ENCODE measurements at regions not wholly inside any gene's neighbourhood (a gene's known extent, or its start where the extent isn't known, plus 50 kb on each side); places are given as distances from the start of the nearest gene placed in this dataset.

DNA sequence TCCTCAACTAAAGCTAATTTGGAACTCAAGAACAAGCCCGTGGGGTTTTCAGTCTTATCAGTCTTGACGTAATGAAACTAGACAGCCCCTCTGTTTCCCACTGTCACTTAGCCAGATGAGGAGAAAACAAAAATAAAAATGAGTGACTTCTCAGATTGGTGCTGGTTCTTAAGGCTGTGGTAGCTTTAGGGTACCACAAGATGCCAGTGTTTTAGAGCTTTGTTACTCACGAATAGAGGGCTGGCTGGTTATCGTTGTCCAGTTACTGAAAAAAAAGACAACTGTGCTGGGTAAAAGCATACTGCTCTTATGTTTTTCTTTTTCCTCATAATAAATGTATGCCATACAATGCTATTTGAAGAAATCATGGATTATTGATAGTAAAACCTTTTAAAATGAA lies 796.7 kb downstream of the RAPGEF2 start:
- no peak overlapping the region for H3K27ac ChIP-seq
- intact Hi-C loops (cut with DNase I): no loop called here
- DNase-seq (ENCODE audit: low spot score in 2 of 2): no peak
- no peaks in the 10 kb centered on the region for H3K36me3 ChIP-seq
- H3K9me3 ChIP-seq: no peaks in the 10 kb centered on the region
- H3K4me1 ChIP-seq: no peaks in the 10 kb centered on the region
- no peaks in the 10 kb centered on the region for H3K27me3 ChIP-seq
- no peak overlapping the region for H3K4me3 ChIP-seq
- TF ChIP-seq, protein P1, sequence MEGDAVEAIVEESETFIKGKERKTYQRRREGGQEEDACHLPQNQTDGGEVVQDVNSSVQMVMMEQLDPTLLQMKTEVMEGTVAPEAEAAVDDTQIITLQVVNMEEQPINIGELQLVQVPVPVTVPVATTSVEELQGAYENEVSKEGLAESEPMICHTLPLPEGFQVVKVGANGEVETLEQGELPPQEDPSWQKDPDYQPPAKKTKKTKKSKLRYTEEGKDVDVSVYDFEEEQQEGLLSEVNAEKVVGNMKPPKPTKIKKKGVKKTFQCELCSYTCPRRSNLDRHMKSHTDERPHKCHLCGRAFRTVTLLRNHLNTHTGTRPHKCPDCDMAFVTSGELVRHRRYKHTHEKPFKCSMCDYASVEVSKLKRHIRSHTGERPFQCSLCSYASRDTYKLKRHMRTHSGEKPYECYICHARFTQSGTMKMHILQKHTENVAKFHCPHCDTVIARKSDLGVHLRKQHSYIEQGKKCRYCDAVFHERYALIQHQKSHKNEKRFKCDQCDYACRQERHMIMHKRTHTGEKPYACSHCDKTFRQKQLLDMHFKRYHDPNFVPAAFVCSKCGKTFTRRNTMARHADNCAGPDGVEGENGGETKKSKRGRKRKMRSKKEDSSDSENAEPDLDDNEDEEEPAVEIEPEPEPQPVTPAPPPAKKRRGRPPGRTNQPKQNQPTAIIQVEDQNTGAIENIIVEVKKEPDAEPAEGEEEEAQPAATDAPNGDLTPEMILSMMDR (IDR thresholded peaks at IDR 0.05): no peak

DNA sequence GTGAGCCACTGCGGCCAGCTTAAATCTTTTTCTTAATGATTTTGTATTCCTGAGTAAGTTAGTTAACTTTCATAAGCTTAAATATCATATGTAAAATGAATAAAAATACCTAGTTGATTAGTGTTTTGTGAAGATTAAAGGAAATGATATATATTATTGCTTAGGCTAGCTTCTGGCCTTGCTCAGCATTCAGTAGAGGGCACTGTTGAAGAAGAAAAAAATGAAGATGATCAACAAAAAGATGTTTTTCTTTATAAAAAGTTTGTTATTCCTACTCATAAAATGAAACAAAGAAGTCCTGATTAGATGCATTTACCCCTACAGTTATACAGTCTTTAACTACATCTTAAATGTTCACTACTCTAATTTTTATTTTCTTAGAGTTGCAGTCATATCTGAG lies 797.7 kb downstream of the RAPGEF2 start:
- Histone ChIP-seq H3K27ac (no peak overlapping the region), H3K27me3 (no peaks in the 10 kb centered on the region), H3K4me3 (no peak overlapping the region), H3K36me3 (no peaks in the 10 kb centered on the region), H3K9me3 (no peaks in the 10 kb centered on the region), H3K4me1 (no peaks in the 10 kb centered on the region)
- intact Hi-C loops (cut with DNase I): no loop called here
- TF ChIP-seq, protein P1 (IDR thresholded peaks at IDR 0.05): no peak
- DNase-seq (ENCODE audit: low spot score in 2 of 2): no peak

DNA sequence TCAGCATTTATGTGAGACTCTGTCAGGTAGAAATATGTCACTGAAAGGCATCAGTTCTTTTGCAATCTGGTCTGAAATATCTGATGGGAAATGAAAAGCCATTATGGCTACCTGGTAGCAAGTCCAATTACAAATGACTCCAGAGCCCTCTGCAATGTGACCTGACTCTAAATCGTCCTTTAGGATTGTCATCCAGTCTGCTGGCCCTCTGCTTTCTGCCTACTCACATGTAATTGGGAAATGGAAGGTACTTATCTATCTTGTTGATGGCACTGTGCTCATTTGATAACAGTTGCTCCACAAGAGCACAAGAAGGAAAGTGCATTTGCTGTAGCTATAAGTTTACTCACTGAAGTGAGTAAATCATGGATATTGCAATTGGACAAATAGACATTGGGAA lies 799.8 kb downstream of the RAPGEF2 start:
- H3K27ac ChIP-seq: no peak overlapping the region
- no peaks in the 10 kb centered on the region for H3K9me3 ChIP-seq
- H3K36me3 ChIP-seq: no peaks in the 10 kb centered on the region
- H3K4me3 ChIP-seq: no peak overlapping the region
- TF ChIP-seq, protein P1 (IDR thresholded peaks at IDR 0.05): no peak
- H3K27me3 ChIP-seq: no peaks in the 10 kb centered on the region
- H3K4me1 ChIP-seq: no peaks in the 10 kb centered on the region
- DNase-seq (ENCODE audit: low spot score in 2 of 2): no peak
- intact Hi-C loops (cut with DNase I): no loop called here

DNA sequence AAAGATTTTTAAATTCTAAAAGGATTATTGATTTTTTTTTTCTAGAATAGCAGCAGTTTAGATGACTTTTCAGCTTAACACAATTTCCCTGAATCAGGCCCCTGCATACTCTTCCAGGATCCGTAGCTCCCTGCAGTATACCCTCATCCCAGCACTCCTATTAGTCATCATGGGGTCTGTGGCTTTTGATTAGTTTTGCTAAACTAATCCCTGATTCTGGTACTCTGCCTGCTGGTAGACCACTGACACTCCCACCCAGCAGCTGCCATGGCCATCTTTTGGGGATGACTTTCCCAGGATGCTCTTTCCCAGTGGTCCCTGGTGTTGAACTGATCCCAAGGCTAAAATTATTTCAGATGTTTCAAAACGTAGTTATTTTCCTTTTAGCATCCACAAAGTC lies 802.0 kb downstream of the RAPGEF2 start:
- no peaks in the 10 kb centered on the region for H3K4me1 ChIP-seq
- intact Hi-C loops (cut with DNase I): no loop called here
- no peaks in the 10 kb centered on the region for H3K36me3 ChIP-seq
- no peak overlapping the region for H3K27ac ChIP-seq
- DNase-seq (ENCODE audit: low spot score in 2 of 2): no peak
- TF ChIP-seq, protein P1 (IDR thresholded peaks at IDR 0.05): no peak
- no peaks in the 10 kb centered on the region for H3K27me3 ChIP-seq
- no peaks in the 10 kb centered on the region for H3K9me3 ChIP-seq
- no peak overlapping the region for H3K4me3 ChIP-seq

DNA sequence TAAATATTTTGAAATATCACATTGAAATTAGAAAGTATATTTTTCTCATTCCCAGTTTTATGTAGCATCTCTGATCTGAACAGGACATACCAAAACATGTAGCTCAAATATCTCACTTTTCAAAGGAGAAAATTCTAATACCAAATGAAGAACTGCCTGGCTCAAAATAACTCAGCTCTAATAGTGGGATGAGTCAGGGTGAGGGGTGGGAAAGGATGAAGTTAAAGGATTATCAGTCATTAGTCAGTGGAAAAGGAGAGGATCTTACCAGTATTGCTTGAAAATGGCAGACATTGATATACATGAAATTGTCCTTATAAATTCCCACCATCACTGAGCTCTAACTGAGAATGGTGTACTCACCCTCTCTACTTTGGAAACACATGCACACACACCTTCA lies 803.2 kb downstream of the RAPGEF2 start:
- H3K27me3 ChIP-seq: no peaks in the 10 kb centered on the region
- intact Hi-C loops (cut with DNase I): no loop called here

DNA sequence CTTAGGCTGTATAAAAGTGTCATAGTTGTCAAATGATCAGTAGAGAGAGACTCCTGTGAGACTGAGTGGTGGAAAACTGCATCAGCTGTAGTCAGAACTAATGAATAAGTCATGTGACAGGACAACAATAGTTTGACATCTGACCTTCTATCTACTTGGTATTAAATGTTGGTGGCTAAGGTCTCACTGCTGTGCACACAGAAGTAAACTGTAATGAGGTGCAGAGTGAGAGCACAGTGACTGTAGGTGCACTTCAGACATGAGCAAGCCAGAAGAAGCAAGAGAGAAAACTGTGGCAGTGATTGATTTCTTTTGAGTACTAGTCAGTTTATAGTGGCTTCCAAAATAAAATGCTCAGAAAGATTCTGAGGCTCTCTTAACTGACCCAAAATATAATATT lies 803.6 kb downstream of the RAPGEF2 start:
- no peak for DNase-seq (ENCODE audit: low spot score in 2 of 2)
- Histone ChIP-seq H3K27ac (no peak overlapping the region), H3K36me3 (no peaks in the 10 kb centered on the region), H3K4me1 (no peaks in the 10 kb centered on the region), H3K9me3 (no peaks in the 10 kb centered on the region), H3K27me3 (no peaks in the 10 kb centered on the region), H3K4me3 (no peak overlapping the region)
- intact Hi-C loops (cut with DNase I): no loop called here
- TF ChIP-seq, protein P1 (IDR thresholded peaks at IDR 0.05): no peak

More for the DNA sequence above, 803.2 kb downstream of the RAPGEF2 start:
- Histone ChIP-seq H3K4me1 (no peaks in the 10 kb centered on the region), H3K9me3 (no peaks in the 10 kb centered on the region), H3K36me3 (no peaks in the 10 kb centered on the region), H3K27ac (no peak overlapping the region), H3K4me3 (no peak overlapping the region)
- TF ChIP-seq, protein P1 (IDR thresholded peaks at IDR 0.05): no peak
- no peak for DNase-seq (ENCODE audit: low spot score in 2 of 2)

All from ascending aorta (tissue), 2 donors.